ENCODE measurements at regions not wholly inside any gene's neighbourhood (a gene's known extent, or its start where the extent isn't known, plus 50 kb on each side); places are given as distances from the start of the nearest gene placed in this dataset.
"Not testable (repeated sequence)": the region's sequence is repeated elsewhere in the genome, so short reads cannot be mapped to it uniquely, and the experiment has no call there.

DNA sequence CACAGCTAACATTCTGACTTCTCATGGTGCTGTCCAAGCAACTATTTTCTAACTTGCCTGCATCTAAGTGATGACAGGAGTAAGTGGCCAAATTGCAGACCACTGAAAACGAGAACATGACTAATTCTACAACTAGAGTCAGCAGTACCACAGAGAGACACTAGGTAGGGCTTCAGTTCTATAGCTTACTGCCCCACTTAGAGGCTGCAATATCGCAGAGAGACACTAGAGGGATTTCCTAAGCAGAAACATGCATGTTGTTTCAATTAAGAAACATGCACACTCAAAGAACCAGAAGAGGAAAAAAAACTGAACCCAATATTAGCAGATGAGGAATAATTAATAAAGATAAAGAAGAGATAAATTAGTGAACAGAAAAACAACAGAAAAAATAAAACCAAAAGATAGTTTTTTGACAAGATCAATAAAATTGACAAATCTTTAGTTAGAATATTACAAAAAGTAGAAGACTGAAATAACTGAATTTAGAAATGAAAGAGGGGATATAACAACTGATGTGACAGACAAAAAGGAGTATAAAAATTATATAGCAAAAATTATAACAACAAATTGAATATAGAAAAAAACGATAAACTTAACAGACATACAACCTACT, 100.8 kb downstream of the SPIN4 start:
- Histone ChIP-seq H3K4me3 (no peak overlapping the region), H3K27me3 (ENCODE audit: insufficient read depth in 3 of 3, low read length in 2 of 3) (peaks cover 0 to 8% (median 0%) of the 10 kb centered on the region in 3 donors), H3K27ac (no peak overlapping the region), H3K4me1 (no peaks in the 10 kb centered on the region), H3K9me3 (peaks cover 17% of the 10 kb centered on the region), H3K36me3 (ENCODE audit: insufficient read depth in 1 of 2, low read depth in 1 of 2) (no peaks in the 10 kb centered on the region)
- intact Hi-C loops (cut with DNase I): no loop called here
- 31 to 35% (median 33%) methylated on average over 3 of the region's 3 CpGs for WGBS, 3 donors
- no peak for DNase-seq
- TF ChIP-seq, protein P1, sequence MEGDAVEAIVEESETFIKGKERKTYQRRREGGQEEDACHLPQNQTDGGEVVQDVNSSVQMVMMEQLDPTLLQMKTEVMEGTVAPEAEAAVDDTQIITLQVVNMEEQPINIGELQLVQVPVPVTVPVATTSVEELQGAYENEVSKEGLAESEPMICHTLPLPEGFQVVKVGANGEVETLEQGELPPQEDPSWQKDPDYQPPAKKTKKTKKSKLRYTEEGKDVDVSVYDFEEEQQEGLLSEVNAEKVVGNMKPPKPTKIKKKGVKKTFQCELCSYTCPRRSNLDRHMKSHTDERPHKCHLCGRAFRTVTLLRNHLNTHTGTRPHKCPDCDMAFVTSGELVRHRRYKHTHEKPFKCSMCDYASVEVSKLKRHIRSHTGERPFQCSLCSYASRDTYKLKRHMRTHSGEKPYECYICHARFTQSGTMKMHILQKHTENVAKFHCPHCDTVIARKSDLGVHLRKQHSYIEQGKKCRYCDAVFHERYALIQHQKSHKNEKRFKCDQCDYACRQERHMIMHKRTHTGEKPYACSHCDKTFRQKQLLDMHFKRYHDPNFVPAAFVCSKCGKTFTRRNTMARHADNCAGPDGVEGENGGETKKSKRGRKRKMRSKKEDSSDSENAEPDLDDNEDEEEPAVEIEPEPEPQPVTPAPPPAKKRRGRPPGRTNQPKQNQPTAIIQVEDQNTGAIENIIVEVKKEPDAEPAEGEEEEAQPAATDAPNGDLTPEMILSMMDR (IDR thresholded peaks at IDR 0.05): peak; percentile 94
- ATAC-seq: peak; percentile 51 to 86 (median 76)

DNA sequence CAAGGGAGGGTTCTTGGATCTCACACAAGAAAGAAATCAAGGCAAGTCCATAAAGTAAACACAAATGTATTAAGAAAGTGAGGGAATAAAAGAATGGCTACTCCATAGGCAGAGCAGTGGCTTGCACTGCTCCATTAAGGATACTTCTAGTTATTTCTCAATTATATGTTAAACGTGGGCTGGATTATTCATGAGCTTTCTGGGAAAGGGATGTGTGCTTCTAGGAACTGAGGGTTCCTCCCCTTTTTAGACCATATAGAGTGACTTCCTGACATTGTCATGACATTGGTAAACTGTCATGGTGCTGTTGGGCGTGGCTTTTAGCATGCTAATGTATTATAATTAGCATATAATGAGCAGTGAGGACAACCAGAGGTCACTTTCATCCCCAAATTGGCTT, 108.4 kb downstream of the SPIN4 start:
- WGBS, 3 donors: no CpG with 5 or more reads among the region's 2 CpGs

DNA sequence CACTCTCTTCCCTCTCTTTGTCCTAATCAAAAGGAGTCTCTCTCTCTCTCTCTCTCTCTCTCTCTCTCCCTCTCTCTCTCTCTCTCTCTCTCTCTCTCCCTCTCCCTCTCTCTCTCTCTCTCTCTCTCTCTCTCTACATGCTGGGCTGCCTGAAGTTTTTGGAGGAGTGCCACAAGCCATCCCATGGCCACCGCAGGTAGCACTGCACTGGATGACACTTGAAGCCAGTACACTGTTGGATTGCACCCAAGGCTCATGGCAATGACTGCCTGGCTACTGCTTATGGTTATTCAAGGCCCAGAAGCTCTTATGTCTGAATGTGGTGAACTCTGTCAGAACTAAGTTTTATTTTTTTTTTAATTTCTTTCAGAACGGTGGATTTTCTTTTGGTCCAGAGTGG, 115.2 kb downstream of the SPIN4 start:
- H3K9me3 ChIP-seq; intact Hi-C loops (cut with DNase I); H3K4me1 ChIP-seq; DNase-seq; H3K27me3 ChIP-seq (ENCODE audit: insufficient read depth in 3 of 3, low read length in 2 of 3); H3K4me3 ChIP-seq; H3K27ac ChIP-seq; ATAC-seq; H3K36me3 ChIP-seq (ENCODE audit: insufficient read depth in 1 of 2, low read depth in 1 of 2): not testable (repeated sequence)
- WGBS, 3 donors: no CpG with 5 or more reads among the region's 2 CpGs

More for the DNA sequence above, 108.4 kb downstream of the SPIN4 start:
- H3K36me3 ChIP-seq (ENCODE audit: insufficient read depth in 1 of 2, low read depth in 1 of 2); ATAC-seq; H3K27me3 ChIP-seq (ENCODE audit: insufficient read depth in 3 of 3, low read length in 2 of 3); H3K4me3 ChIP-seq; H3K4me1 ChIP-seq; DNase-seq; H3K27ac ChIP-seq; H3K9me3 ChIP-seq; intact Hi-C loops (cut with DNase I): not testable (repeated sequence)

GRCh38 chrX:63233013-63233412, 118.1 kb downstream of the SPIN4 start:
- intact Hi-C loops (cut with DNase I); H3K4me1 ChIP-seq; H3K27ac ChIP-seq; H3K36me3 ChIP-seq (ENCODE audit: insufficient read depth in 1 of 2, low read depth in 1 of 2); H3K9me3 ChIP-seq; H3K27me3 ChIP-seq (ENCODE audit: insufficient read depth in 3 of 3, low read length in 2 of 3); DNase-seq; H3K4me3 ChIP-seq; ATAC-seq: not testable (repeated sequence)
- no CpG with 5 or more reads among the region's 10 CpGs for WGBS, 3 donors

DNA sequence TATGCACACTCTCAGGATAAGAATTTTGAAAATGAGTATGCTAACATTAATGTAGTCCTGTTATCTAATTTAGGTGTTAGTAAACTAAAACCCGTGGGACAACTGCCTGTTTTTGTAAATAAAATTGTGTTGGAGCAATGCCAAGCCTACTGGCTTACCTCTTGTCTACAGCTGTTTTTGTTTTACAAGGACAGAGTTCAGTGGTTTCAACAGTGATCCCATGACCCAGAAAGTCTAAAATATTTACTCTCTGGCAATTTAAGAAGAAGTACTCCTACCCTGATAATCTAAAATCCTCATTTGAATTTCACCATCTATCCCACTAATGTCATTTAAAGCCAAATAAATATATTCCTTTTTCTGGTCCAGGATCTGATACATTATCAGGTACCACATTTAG, 132.9 kb downstream of the SPIN4 start:
- intact Hi-C loops (cut with DNase I); H3K9me3 ChIP-seq: not testable (repeated sequence)

GRCh38 chrX:63217549-63217948, 133.6 kb downstream of the SPIN4 start:
- H3K27ac ChIP-seq; intact Hi-C loops (cut with DNase I); ATAC-seq; H3K4me3 ChIP-seq; H3K27me3 ChIP-seq (ENCODE audit: insufficient read depth in 3 of 3, low read length in 2 of 3); H3K36me3 ChIP-seq (ENCODE audit: insufficient read depth in 1 of 2, low read depth in 1 of 2); DNase-seq; H3K9me3 ChIP-seq; H3K4me1 ChIP-seq: not testable (repeated sequence)
- WGBS, 3 donors: no CpG with 5 or more reads among the region's 1 CpG

More for the DNA sequence above, 132.9 kb downstream of the SPIN4 start:
- H3K4me3 ChIP-seq; H3K4me1 ChIP-seq; H3K27me3 ChIP-seq (ENCODE audit: insufficient read depth in 3 of 3, low read length in 2 of 3); H3K36me3 ChIP-seq (ENCODE audit: insufficient read depth in 1 of 2, low read depth in 1 of 2); H3K27ac ChIP-seq; DNase-seq; ATAC-seq: not testable (repeated sequence)
- WGBS, 3 donors: no CpG with 5 or more reads among the region's 1 CpG

GRCh38 chrX:63209645-63210044, 141.5 kb downstream of the SPIN4 start:
- intact Hi-C loops (cut with DNase I); ATAC-seq; H3K36me3 ChIP-seq (ENCODE audit: insufficient read depth in 1 of 2, low read depth in 1 of 2); H3K27me3 ChIP-seq (ENCODE audit: insufficient read depth in 3 of 3, low read length in 2 of 3); H3K9me3 ChIP-seq; H3K4me1 ChIP-seq; H3K27ac ChIP-seq; H3K4me3 ChIP-seq; DNase-seq: not testable (repeated sequence)
- WGBS, 3 donors: no CpG with 5 or more reads among the region's 1 CpG

- DNase-seq; ATAC-seq; H3K36me3 ChIP-seq (ENCODE audit: insufficient read depth in 1 of 2, low read depth in 1 of 2); H3K27ac ChIP-seq; H3K4me3 ChIP-seq; H3K27me3 ChIP-seq (ENCODE audit: insufficient read depth in 3 of 3, low read length in 2 of 3); intact Hi-C loops (cut with DNase I); H3K9me3 ChIP-seq; H3K4me1 ChIP-seq: not testable (repeated sequence)
- no CpG with 5 or more reads among the region's 4 CpGs for WGBS, 3 donors
These were observed 142.0 kb downstream of the SPIN4 start for GRCh38 chrX:63209128-63209527.

DNA sequence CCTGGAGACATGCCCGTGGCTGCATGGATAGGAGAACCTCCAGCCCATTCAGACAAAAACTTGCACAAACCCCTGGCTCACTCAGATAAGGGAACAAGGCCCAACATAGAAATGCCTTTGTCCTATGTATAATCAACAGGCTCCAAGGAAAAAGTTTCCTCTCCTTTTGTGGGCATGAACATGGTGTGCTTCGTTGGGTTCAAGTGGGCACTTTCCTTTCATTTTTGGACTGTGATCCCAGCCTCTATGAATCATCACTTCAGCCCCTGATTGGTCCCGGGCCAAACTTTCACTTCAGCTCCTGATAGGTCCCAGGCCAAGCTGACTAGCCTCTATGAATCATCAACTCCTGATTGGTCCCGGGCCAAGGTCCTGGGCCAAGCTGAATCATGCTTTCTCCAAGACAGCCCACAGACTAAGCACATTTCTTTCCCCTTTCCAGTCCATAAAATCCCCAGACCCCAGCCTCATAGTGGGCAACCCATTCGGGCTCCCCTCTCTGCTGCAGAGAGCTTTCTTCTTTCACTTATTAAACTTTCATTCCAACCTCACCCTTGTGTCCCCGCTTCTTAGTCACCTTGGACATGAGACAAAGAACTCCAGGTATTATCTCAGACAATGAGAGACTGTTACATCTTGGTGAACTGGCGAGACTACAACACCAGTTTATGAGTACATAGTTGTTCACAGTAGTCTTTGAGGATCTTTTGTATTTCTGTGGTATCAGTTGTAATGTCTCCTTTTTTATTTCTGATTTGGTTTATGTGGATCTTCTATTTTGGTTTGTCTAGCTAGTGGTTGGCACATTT, 146.7 kb downstream of the SPIN4 start:
- H3K36me3 ChIP-seq (ENCODE audit: insufficient read depth in 1 of 2, low read depth in 1 of 2); H3K27me3 ChIP-seq (ENCODE audit: insufficient read depth in 3 of 3, low read length in 2 of 3); DNase-seq; H3K4me1 ChIP-seq; H3K4me3 ChIP-seq; H3K27ac ChIP-seq; H3K9me3 ChIP-seq; intact Hi-C loops (cut with DNase I): not testable (repeated sequence)
- peak in 1 of 4 donors; percentile 40 for ATAC-seq
- WGBS, 3 donors: no CpG with 5 or more reads among the region's 7 CpGs

GRCh38 chrX:63201987-63202386, 149.1 kb downstream of the SPIN4 start:
- H3K36me3 ChIP-seq (ENCODE audit: insufficient read depth in 1 of 2, low read depth in 1 of 2); DNase-seq; H3K4me3 ChIP-seq; H3K27me3 ChIP-seq (ENCODE audit: insufficient read depth in 3 of 3, low read length in 2 of 3); H3K9me3 ChIP-seq; ATAC-seq; H3K27ac ChIP-seq; intact Hi-C loops (cut with DNase I); H3K4me1 ChIP-seq: not testable (repeated sequence)
- no CpG with 5 or more reads among the region's 4 CpGs for WGBS, 3 donors

Data from psoas muscle (tissue), 7 donors.